ENCODE measurements at regions not wholly inside any gene's neighbourhood (a gene's known extent, or its start where the extent isn't known, plus 50 kb on each side); places are given as distances from the start of the nearest gene placed in this dataset.
"Not testable (repeated sequence)": the region's sequence is repeated elsewhere in the genome, so short reads cannot be mapped to it uniquely, and the experiment has no call there.

- not testable (repeated sequence) for TF ChIP-seq CTCF, POLR2A (IDR thresholded peaks at IDR 0.05)
These were observed 785.1 kb downstream of the TDRD15 start for GRCh38 chr2:21908712-21909380.
